ENCODE measurements at regions not wholly inside any gene's neighbourhood (a gene's known extent, or its start where the extent isn't known, plus 50 kb on each side); places are given as distances from the start of the nearest gene placed in this dataset.

DNA sequence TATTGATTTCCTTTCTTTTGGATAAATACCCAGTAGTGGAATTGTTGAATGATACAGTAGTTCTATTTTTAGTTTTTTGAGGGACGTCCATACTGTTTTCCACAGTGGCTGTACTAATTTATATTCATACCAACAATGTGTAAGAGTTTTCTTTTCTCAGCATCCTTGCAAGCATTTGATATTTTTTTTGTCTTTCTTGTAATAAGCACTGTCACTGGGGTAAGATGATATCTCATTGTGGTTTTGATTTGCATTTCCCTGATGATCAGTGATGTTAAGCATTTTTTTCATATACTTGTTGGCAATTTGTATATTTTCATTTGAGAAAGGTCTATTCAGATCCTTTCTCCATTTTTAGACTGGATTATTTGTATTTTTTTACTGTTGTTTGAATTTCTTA lies 308.7 kb downstream of the PTEN start:
- Histone ChIP-seq H3K4me2 (ENCODE audit: extremely low read depth, insufficient read depth, low read length) (no peak overlapping the region), H3K27me3 (ENCODE audit: control insufficient read depth, insufficient read depth, low read length) (no peaks in the 10 kb centered on the region), H3K9ac (ENCODE audit: insufficient read depth, low read length) (no peak overlapping the region), H3K79me2 (ENCODE audit: control insufficient read depth, insufficient read depth, low read length) (no peaks in the 10 kb centered on the region), H3K4me1 (ENCODE audit: control insufficient read depth, extremely low read depth, insufficient read depth, low read length) (no peaks in the 10 kb centered on the region), H3K36me3 (ENCODE audit: control insufficient read depth, insufficient read depth, low read length) (no peaks in the 10 kb centered on the region), H3K4me3 (replicated peaks in 1 of 4; ENCODE audit: control extremely low read depth in 1 of 4, insufficient read depth in 1 of 4, low read depth in 3 of 4, low read length in 4 of 4) (no peak overlapping the region), H4K20me1 (ENCODE audit: control insufficient read depth, extremely low read depth, insufficient read depth, low read length) (no peaks in the 10 kb centered on the region), H3K9me3 (ENCODE audit: control insufficient read depth, insufficient read depth, low read depth, low read length) (no peaks in the 10 kb centered on the region), H2AFZ (ENCODE audit: low read length) (no peak overlapping the region), H3K27ac (ENCODE audit: insufficient read depth, low read length) (no peak overlapping the region)
- peak in 1 of 2 donors; percentile 34 for DNase-seq (ENCODE audit: low read depth in 2 of 2)
- no peak for TF ChIP-seq EZH2 (IDR thresholded peaks at IDR 0.05; ENCODE audit: low read length, missing control alignments)
- TF ChIP-seq, protein P1, sequence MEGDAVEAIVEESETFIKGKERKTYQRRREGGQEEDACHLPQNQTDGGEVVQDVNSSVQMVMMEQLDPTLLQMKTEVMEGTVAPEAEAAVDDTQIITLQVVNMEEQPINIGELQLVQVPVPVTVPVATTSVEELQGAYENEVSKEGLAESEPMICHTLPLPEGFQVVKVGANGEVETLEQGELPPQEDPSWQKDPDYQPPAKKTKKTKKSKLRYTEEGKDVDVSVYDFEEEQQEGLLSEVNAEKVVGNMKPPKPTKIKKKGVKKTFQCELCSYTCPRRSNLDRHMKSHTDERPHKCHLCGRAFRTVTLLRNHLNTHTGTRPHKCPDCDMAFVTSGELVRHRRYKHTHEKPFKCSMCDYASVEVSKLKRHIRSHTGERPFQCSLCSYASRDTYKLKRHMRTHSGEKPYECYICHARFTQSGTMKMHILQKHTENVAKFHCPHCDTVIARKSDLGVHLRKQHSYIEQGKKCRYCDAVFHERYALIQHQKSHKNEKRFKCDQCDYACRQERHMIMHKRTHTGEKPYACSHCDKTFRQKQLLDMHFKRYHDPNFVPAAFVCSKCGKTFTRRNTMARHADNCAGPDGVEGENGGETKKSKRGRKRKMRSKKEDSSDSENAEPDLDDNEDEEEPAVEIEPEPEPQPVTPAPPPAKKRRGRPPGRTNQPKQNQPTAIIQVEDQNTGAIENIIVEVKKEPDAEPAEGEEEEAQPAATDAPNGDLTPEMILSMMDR (conservative IDR thresholded peaks at IDR 0.05 in 1 of 2, IDR thresholded peaks at IDR 0.05 in 1 of 2; ENCODE audit: low read depth in 1 of 2, low read length in 2 of 2): no peak

GRCh38 chr10:88174391-88174790 lies 311.0 kb downstream of the PTEN start:
- no peak overlapping the region for H3K4me3 ChIP-seq (replicated peaks in 1 of 4; ENCODE audit: control extremely low read depth in 1 of 4, insufficient read depth in 1 of 4, low read depth in 3 of 4, low read length in 4 of 4)
- no peak overlapping the region for H3K4me2 ChIP-seq (ENCODE audit: extremely low read depth, insufficient read depth, low read length)
- H3K27me3 ChIP-seq (ENCODE audit: control insufficient read depth, insufficient read depth, low read length): no peaks in the 10 kb centered on the region
- H3K79me2 ChIP-seq (ENCODE audit: control insufficient read depth, insufficient read depth, low read length): no peaks in the 10 kb centered on the region
- H4K20me1 ChIP-seq (ENCODE audit: control insufficient read depth, extremely low read depth, insufficient read depth, low read length): no peaks in the 10 kb centered on the region
- H3K4me1 ChIP-seq (ENCODE audit: control insufficient read depth, extremely low read depth, insufficient read depth, low read length): no peaks in the 10 kb centered on the region
- no peaks in the 10 kb centered on the region for H3K9me3 ChIP-seq (ENCODE audit: control insufficient read depth, insufficient read depth, low read depth, low read length)
- H3K36me3 ChIP-seq (ENCODE audit: control insufficient read depth, insufficient read depth, low read length): no peaks in the 10 kb centered on the region
- no peak for DNase-seq (ENCODE audit: low read depth in 2 of 2)
- no peak overlapping the region for H3K27ac ChIP-seq (ENCODE audit: insufficient read depth, low read length)
- no peak overlapping the region for H2AFZ ChIP-seq (ENCODE audit: low read length)
- no peak for TF ChIP-seq EZH2 (IDR thresholded peaks at IDR 0.05; ENCODE audit: low read length, missing control alignments)
- TF ChIP-seq, protein P1 (conservative IDR thresholded peaks at IDR 0.05 in 1 of 2, IDR thresholded peaks at IDR 0.05 in 1 of 2; ENCODE audit: low read depth in 1 of 2, low read length in 2 of 2): no peak
- no peak overlapping the region for H3K9ac ChIP-seq (ENCODE audit: insufficient read depth, low read length)

GRCh38 chr10:88178758-88179157 lies 315.3 kb downstream of the PTEN start:
- TF ChIP-seq, protein P1 (conservative IDR thresholded peaks at IDR 0.05 in 1 of 2, IDR thresholded peaks at IDR 0.05 in 1 of 2; ENCODE audit: low read depth in 1 of 2, low read length in 2 of 2): no peak
- no peak for TF ChIP-seq EZH2 (IDR thresholded peaks at IDR 0.05; ENCODE audit: low read length, missing control alignments)
- H2AFZ ChIP-seq (ENCODE audit: low read length): no peak overlapping the region

More at GRCh38 chr10:88178758-88179157, 315.3 kb downstream of the PTEN start:
- Histone ChIP-seq H3K4me3 (replicated peaks in 1 of 4; ENCODE audit: control extremely low read depth in 1 of 4, insufficient read depth in 1 of 4, low read depth in 3 of 4, low read length in 4 of 4) (no peak overlapping the region), H3K4me1 (ENCODE audit: control insufficient read depth, extremely low read depth, insufficient read depth, low read length) (no peaks in the 10 kb centered on the region), H3K27ac (ENCODE audit: insufficient read depth, low read length) (no peak overlapping the region), H3K79me2 (ENCODE audit: control insufficient read depth, insufficient read depth, low read length) (no peaks in the 10 kb centered on the region), H4K20me1 (ENCODE audit: control insufficient read depth, extremely low read depth, insufficient read depth, low read length) (no peaks in the 10 kb centered on the region), H3K9me3 (ENCODE audit: control insufficient read depth, insufficient read depth, low read depth, low read length) (no peaks in the 10 kb centered on the region), H3K4me2 (ENCODE audit: extremely low read depth, insufficient read depth, low read length) (no peak overlapping the region), H3K9ac (ENCODE audit: insufficient read depth, low read length) (no peak overlapping the region), H3K27me3 (ENCODE audit: control insufficient read depth, insufficient read depth, low read length) (no peaks in the 10 kb centered on the region), H3K36me3 (ENCODE audit: control insufficient read depth, insufficient read depth, low read length) (no peaks in the 10 kb centered on the region)
- DNase-seq (ENCODE audit: low read depth in 2 of 2): no peak
